ENCODE measurements at regions not wholly inside any gene's neighbourhood (a gene's known extent, or its start where the extent isn't known, plus 50 kb on each side); places are given as distances from the start of the nearest gene placed in this dataset.
"Not testable (repeated sequence)": the region's sequence is repeated elsewhere in the genome, so short reads cannot be mapped to it uniquely, and the experiment has no call there.

DNA sequence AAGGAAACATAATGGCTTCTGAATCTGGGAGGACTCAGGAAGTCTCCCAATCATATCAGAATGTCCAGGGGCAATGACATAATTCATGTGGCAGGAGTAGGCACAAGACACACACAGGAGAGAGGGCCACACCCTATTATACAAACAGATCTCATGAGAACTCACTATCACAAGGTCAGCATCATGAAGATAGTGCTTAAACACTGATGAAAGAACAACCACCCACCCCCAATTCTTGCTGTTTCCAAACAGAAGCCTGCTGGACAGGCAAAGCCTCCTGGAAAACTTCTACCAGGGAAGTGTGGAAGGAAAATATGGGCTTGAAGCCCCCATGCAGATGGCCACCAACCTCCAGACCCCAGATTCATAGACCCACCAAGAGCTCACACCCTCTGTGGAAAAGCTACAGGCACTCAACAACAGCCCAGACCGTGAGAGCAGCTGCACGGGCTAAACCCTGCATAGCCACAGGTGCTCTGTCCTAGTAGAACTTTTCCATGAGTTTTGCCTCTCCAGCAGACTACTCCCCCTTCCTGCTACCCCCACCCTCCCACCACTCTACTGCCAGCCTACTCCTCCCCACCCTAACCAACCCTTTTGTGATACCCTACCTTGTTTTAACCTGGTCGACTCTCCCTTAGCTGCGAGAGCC lies 287.1 kb downstream of the POTED start:
- TF ChIP-seq, protein P1, sequence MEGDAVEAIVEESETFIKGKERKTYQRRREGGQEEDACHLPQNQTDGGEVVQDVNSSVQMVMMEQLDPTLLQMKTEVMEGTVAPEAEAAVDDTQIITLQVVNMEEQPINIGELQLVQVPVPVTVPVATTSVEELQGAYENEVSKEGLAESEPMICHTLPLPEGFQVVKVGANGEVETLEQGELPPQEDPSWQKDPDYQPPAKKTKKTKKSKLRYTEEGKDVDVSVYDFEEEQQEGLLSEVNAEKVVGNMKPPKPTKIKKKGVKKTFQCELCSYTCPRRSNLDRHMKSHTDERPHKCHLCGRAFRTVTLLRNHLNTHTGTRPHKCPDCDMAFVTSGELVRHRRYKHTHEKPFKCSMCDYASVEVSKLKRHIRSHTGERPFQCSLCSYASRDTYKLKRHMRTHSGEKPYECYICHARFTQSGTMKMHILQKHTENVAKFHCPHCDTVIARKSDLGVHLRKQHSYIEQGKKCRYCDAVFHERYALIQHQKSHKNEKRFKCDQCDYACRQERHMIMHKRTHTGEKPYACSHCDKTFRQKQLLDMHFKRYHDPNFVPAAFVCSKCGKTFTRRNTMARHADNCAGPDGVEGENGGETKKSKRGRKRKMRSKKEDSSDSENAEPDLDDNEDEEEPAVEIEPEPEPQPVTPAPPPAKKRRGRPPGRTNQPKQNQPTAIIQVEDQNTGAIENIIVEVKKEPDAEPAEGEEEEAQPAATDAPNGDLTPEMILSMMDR (IDR thresholded peaks at IDR 0.05), result not testable (repeated sequence)
- TF ChIP-seq POLR2A (IDR thresholded peaks at IDR 0.05), result not testable (repeated sequence)

Measured in testis (tissue), 2 donors.